PC-9 (cell line): ENCODE measurements at regions not wholly inside any gene's neighbourhood (a gene's known extent, or its start where the extent isn't known, plus 50 kb on each side); places are given as distances from the start of the nearest gene placed in this dataset.
"Not testable (repeated sequence)": the region's sequence is repeated elsewhere in the genome, so short reads cannot be mapped to it uniquely, and the experiment has no call there.

Experiments used
- BruUV-seq: library from RNA; stranded (reverse); fragments of 400-500 nt; replicated peaks from 2 replicates; lab custom pipeline; 2021; lab: Mats Ljungman, UMichigan
- CTCF ChIA-PET: fragments of 300-600 bp; sonication (Branson Sonifier 250); formaldehyde crosslinking; loops from one replicate; lab custom pipeline; 2022; ENCODE audit warnings: antibody characterized with exemption; lab: Charles Lee
- POLR2A ChIA-PET: fragments of 300-600 bp; sonication (Branson Sonifier 250); formaldehyde crosslinking; loops from one replicate; lab custom pipeline; 2022; ENCODE audit warnings: antibody characterized with exemption; ENCODE audit not compliant: unreplicated experiment; lab: Charles Lee
- DNase-seq, 2 experiments: peaks; one replicate each; pipeline versions ENCODE4 v3.0.0 to v3.0.0-alpha.2; 2015 to 2022; ENCODE audit warnings: mixed read lengths in 1 of 2
- H2AFZ ChIP-seq: fragments of 200-600 bp; sonication (generic); 2 replicates; pipeline ENCODE4 v1.8.1; 2017; ENCODE audit warnings: antibody characterized with exemption
- H3F3A ChIP-seq: fragments of 200-600 bp; sonication (generic); 2 replicates; pipeline ENCODE4 v1.8.1; 2017; ENCODE audit warnings: antibody characterized with exemption, mild to moderate bottlenecking, low read depth; ENCODE audit not compliant: insufficient read depth
- H3K27ac ChIP-seq: fragments of 200-600 bp; sonication (generic); 2 replicates; pipeline ENCODE4 v1.6.1; 2016; ENCODE audit warnings: mixed run types
- H3K27me3 ChIP-seq: fragments of 200-600 bp; sonication (generic); 2 replicates; pipeline ENCODE4 v1.6.1; 2016; ENCODE audit warnings: low read depth, mixed run types; ENCODE audit not compliant: insufficient read depth
- H3K36me3 ChIP-seq: fragments of 200-600 bp; sonication (generic); 2 replicates; pipeline ENCODE4 v1.6.1; 2016; ENCODE audit warnings: low read depth, mixed run types
- H3K4me1 ChIP-seq: fragments of 200-600 bp; sonication (generic); replicated peaks from 2 replicates; pipeline ENCODE4 v1.6.1; 2016; ENCODE audit warnings: mixed run types; ENCODE audit not compliant: insufficient read depth
- H3K4me2 ChIP-seq: fragments of 200-600 bp; sonication (generic); 2 replicates; pipeline ENCODE4 v1.6.1; 2017; ENCODE audit warnings: mixed run types
- H3K4me3 ChIP-seq: fragments of 200-600 bp; sonication (generic); 2 replicates; pipeline ENCODE4 v1.6.1; 2016; ENCODE audit warnings: mixed run types
- H3K79me2 ChIP-seq: fragments of 200-600 bp; sonication (generic); 2 replicates; pipeline ENCODE4 v1.6.1; 2017; ENCODE audit warnings: low read depth, mixed run types
- H3K9me2 ChIP-seq: fragments of 200-600 bp; sonication (generic); 2 replicates; pipeline ENCODE4 v1.8.1; 2017; ENCODE audit warnings: mild to moderate bottlenecking; ENCODE audit not compliant: insufficient read depth
- H3K9me3 ChIP-seq: fragments of 200-600 bp; sonication (generic); 2 replicates; pipeline ENCODE4 v1.8.1; 2016; ENCODE audit warnings: low read depth; ENCODE audit not compliant: insufficient read depth
- H4K20me1 ChIP-seq: fragments of 200-600 bp; sonication (generic); 2 replicates; pipeline ENCODE4 v1.8.1; 2017; ENCODE audit not compliant: insufficient read depth
- EZH2 ChIP-seq: fragments of 200-600 bp; sonication (generic); IDR thresholded peaks from 2 replicates; pipeline ENCODE4 v1.8.0; 2017; ENCODE audit warnings: antibody characterized with exemption, low read depth
- intact Hi-C: fragments of 100-400 bp; cut with micrococcal nuclease; formaldehyde crosslinking; loops from one replicate; pipeline ENCODE4 v1.10.0; 2022; ENCODE audit not compliant: unreplicated experiment
- TF ChIP-seq, protein P1 (sequence below): fragments of 200-600 bp; sonication (generic); conservative IDR thresholded peaks from 2 replicates; pipeline ENCODE4 v1.6.1; 2017; ENCODE audit warnings: mixed run types, antibody characterized with exemption, mild to moderate bottlenecking, moderate library complexity

DNA sequence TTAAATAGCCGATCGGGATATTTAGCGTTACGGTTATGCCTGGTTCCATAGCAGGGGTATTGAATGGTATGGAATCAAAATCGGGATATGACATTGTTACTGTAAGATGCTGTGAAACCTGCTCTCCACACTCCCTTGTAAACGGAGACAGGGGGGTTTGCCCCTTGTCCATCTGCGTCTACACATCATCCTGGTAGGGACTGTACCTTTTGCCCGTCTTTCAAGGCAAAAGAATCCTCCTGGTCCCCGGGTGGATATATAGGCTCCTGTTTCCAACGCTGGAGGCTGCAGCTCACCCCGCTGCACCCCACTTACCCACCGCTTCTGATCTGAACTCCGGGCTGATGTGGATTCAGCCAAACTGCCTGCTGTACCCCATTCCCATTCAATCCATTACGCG, 189.1 kb downstream of the SHOX start:
- intact Hi-C loops: no loop called here
- Histone ChIP-seq H3K36me3 (no peaks in the 10 kb centered on the region), H3K9me3 (no peaks in the 10 kb centered on the region), H3K4me1 (no peaks in the 10 kb centered on the region), H3F3A (no peaks in the 10 kb centered on the region), H3K27me3 (peaks cover 14% of the 10 kb centered on the region), H3K9me2 (no peaks in the 10 kb centered on the region), H3K79me2 (no peaks in the 10 kb centered on the region), H3K27ac (no peak overlapping the region), H4K20me1 (no peaks in the 10 kb centered on the region), H2AFZ (no peak overlapping the region), H3K4me2 (no peak overlapping the region), H3K4me3 (no peak overlapping the region)
- no TSS peak for BruUV-seq
- CTCF ChIA-PET: no interaction called here
- POLR2A ChIA-PET: no interaction called here
- DNase-seq: no peak
- TF ChIP-seq, protein P1, sequence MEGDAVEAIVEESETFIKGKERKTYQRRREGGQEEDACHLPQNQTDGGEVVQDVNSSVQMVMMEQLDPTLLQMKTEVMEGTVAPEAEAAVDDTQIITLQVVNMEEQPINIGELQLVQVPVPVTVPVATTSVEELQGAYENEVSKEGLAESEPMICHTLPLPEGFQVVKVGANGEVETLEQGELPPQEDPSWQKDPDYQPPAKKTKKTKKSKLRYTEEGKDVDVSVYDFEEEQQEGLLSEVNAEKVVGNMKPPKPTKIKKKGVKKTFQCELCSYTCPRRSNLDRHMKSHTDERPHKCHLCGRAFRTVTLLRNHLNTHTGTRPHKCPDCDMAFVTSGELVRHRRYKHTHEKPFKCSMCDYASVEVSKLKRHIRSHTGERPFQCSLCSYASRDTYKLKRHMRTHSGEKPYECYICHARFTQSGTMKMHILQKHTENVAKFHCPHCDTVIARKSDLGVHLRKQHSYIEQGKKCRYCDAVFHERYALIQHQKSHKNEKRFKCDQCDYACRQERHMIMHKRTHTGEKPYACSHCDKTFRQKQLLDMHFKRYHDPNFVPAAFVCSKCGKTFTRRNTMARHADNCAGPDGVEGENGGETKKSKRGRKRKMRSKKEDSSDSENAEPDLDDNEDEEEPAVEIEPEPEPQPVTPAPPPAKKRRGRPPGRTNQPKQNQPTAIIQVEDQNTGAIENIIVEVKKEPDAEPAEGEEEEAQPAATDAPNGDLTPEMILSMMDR: no peak
- no peak for TF ChIP-seq EZH2

GRCh38 chrX:817759-818300, 187.2 kb downstream of the SHOX start:
- Histone ChIP-seq H2AFZ (no peak overlapping the region), H4K20me1 (no peaks in the 10 kb centered on the region), H3K4me1 (no peaks in the 10 kb centered on the region), H3K79me2 (no peaks in the 10 kb centered on the region), H3K9me2 (no peaks in the 10 kb centered on the region), H3K27me3 (peaks cover 14% of the 10 kb centered on the region), H3K4me3 (no peak overlapping the region), H3K36me3 (no peaks in the 10 kb centered on the region), H3F3A (no peaks in the 10 kb centered on the region), H3K27ac (no peak overlapping the region), H3K4me2 (no peak overlapping the region), H3K9me3 (no peaks in the 10 kb centered on the region)
- ChIA-PET POLR2A (no interaction called here), CTCF (no interaction called here)
- DNase-seq: no peak
- intact Hi-C loops: no loop called here
- no TSS peak for BruUV-seq
- TF ChIP-seq, protein P1: no peak
- no peak for TF ChIP-seq EZH2

DNA sequence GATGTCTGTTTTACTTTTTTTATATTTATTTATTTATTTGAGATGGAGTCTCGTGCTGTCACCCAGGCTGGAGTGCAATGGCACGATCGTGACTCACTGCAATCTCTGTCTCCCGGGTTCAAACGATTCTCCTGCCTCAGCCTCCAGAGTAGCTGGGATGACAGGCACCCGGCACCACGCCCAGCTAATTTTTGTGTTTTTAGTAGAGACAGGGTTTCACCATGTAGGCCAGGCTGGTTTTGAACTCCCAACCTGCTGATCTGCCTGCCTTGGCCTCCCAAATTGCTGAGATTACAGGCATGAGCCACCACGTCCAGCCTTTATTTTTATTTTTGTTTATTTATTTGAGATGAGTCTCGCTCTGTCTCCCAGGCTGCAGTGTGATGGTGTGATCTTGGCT, 186.6 kb downstream of the SHOX start:
- BruUV-seq, H3K27ac ChIP-seq, H4K20me1 ChIP-seq, H3K9me2 ChIP-seq, DNase-seq, H3K9me3 ChIP-seq, H3F3A ChIP-seq, H3K36me3 ChIP-seq, CTCF ChIA-PET, H2AFZ ChIP-seq, H3K4me3 ChIP-seq, intact Hi-C loops, H3K79me2 ChIP-seq, H3K4me2 ChIP-seq, H3K4me1 ChIP-seq, POLR2A ChIA-PET: not testable (repeated sequence)
- H3K27me3 ChIP-seq: peaks cover 14% of the 10 kb centered on the region

DNA sequence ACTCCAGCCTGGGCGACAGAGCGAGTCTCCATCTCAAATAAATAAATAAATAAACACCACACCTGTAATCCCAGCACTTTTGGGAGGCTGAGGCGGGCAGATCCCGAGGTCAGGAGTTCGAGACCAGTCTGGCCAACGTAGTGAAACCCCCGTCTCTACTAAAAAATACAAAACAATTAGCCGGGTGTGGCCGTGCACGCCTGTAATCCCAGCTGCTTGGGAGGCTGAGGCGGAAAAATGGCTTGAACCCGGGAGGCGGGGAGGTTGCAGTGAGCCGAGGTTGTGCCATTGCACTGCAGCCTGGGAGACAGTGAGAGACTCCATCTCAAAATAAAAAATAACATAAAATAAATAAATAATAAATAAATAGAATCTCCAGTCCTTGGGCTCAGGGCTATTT, 185.8 kb downstream of the SHOX start:
- Histone ChIP-seq H3K4me2 (no peak overlapping the region), H3K27me3 (peaks cover 14% of the 10 kb centered on the region), H3K79me2 (no peaks in the 10 kb centered on the region), H3K27ac (no peak overlapping the region), H3K36me3 (no peaks in the 10 kb centered on the region), H3K4me1 (no peaks in the 10 kb centered on the region), H4K20me1 (no peaks in the 10 kb centered on the region), H2AFZ (no peak overlapping the region), H3K4me3 (no peak overlapping the region), H3F3A (no peaks in the 10 kb centered on the region), H3K9me2 (no peaks in the 10 kb centered on the region), H3K9me3 (no peaks in the 10 kb centered on the region)
- TF ChIP-seq EZH2: no peak
- TF ChIP-seq, protein P1: no peak
- ChIA-PET CTCF (no interaction called here), POLR2A (no interaction called here)
- no TSS peak for BruUV-seq
- DNase-seq: no peak
- intact Hi-C loops: no loop called here
